ENCODE measurements at regions not wholly inside any gene's neighbourhood (a gene's known extent, or its start where the extent isn't known, plus 50 kb on each side); places are given as distances from the start of the nearest gene placed in this dataset.

- BruUV-seq (replicated peaks): no TSS peak
- ChIA-PET POLR2A (interaction anchor here (0.5 kb wide), 1 partner anchor 12 kb away, joined by 3 read pairs; no protein-coding TSS in a partner anchor), CTCF (no interaction called here)
- in situ Hi-C loops (cut with HindIII; ENCODE audit: low pct_unique_long_range_greater_than_20kb, low sequenced_read_pairs): no loop called here
- H3K4me1 ChIP-seq (ENCODE audit: control insufficient read depth, insufficient read depth, low read length): no peaks in the 10 kb centered on the region
- ATAC-seq: no peak
- no peak for TF ChIP-seq REST (IDR thresholded peaks at IDR 0.05; ENCODE audit: insufficient read depth in 1 of 2, low read depth in 2 of 2, low read length in 1 of 2)
- no peak for TF ChIP-seq SIN3A (IDR thresholded peaks at IDR 0.05; ENCODE audit: borderline replicate concordance, insufficient read depth, low read depth, low read length)
- TF ChIP-seq CTCF (IDR thresholded peaks at IDR 0.05): no peak
- TF ChIP-seq TCF7L2 (IDR thresholded peaks at IDR 0.05; ENCODE audit: low read depth, low read length): no peak
- TF ChIP-seq POLR2AphosphoS5 (IDR thresholded peaks at IDR 0.05; ENCODE audit: low read depth, low read length): no peak
- no peak overlapping the region for H3K4me3 ChIP-seq (ENCODE audit: low read depth in 2 of 2, low read length in 2 of 2)
- H3K9me3 ChIP-seq (ENCODE audit: control insufficient read depth, insufficient read depth, low read depth, low read length): no peaks in the 10 kb centered on the region
- no peak overlapping the region for H3K27ac ChIP-seq (ENCODE audit: low read length)
- H3K27me3 ChIP-seq (ENCODE audit: control insufficient read depth, insufficient read depth, low read length): peaks cover 2% of the 10 kb centered on the region; the same call in 1 of the 2 replicates
- intact Hi-C loops (cut with micrococcal nuclease; ENCODE audit: unreplicated experiment): no loop called here
- no peak for DNase-seq (ENCODE audit: low read depth, low spot score)
- no peaks in the 10 kb centered on the region for H3K36me3 ChIP-seq (ENCODE audit: control insufficient read depth, insufficient read depth, low read length)
These were observed 130.6 kb upstream of the VSTM2B start for GRCh38 chr19:29395111-29395733.

GRCh38 chr19:29395734-29396414 is 129.9 kb upstream of the VSTM2B start:
- intact Hi-C loops (cut with micrococcal nuclease; ENCODE audit: unreplicated experiment): no loop called here
- TF ChIP-seq CTCF (IDR thresholded peaks at IDR 0.05): no peak
- no peak for TF ChIP-seq REST (IDR thresholded peaks at IDR 0.05; ENCODE audit: insufficient read depth in 1 of 2, low read depth in 2 of 2, low read length in 1 of 2)
- TF ChIP-seq SIN3A (IDR thresholded peaks at IDR 0.05; ENCODE audit: borderline replicate concordance, insufficient read depth, low read depth, low read length): no peak
- no peak for TF ChIP-seq POLR2AphosphoS5 (IDR thresholded peaks at IDR 0.05; ENCODE audit: low read depth, low read length)
- TF ChIP-seq TCF7L2 (IDR thresholded peaks at IDR 0.05; ENCODE audit: low read depth, low read length): no peak
- BruUV-seq (replicated peaks): no TSS peak
- in situ Hi-C loops (cut with HindIII; ENCODE audit: low pct_unique_long_range_greater_than_20kb, low sequenced_read_pairs): no loop called here
- DNase-seq (ENCODE audit: low read depth, low spot score) (no peak), ATAC-seq (no peak)
- POLR2A ChIA-PET: interaction anchor here (0.5 kb wide), 1 partner anchor 11 kb away, joined by 3 read pairs; no protein-coding TSS in a partner anchor
- peaks cover 2% of the 10 kb centered on the region; the same call in 1 of the 2 replicates for H3K27me3 ChIP-seq (ENCODE audit: control insufficient read depth, insufficient read depth, low read length)
- CTCF ChIA-PET: no interaction called here
- no peaks in the 10 kb centered on the region for H3K4me1 ChIP-seq (ENCODE audit: control insufficient read depth, insufficient read depth, low read length)
- H3K36me3 ChIP-seq (ENCODE audit: control insufficient read depth, insufficient read depth, low read length): no peaks in the 10 kb centered on the region
- H3K4me3 ChIP-seq (ENCODE audit: low read depth in 2 of 2, low read length in 2 of 2): no peak overlapping the region
- H3K9me3 ChIP-seq (ENCODE audit: control insufficient read depth, insufficient read depth, low read depth, low read length): no peaks in the 10 kb centered on the region
- H3K27ac ChIP-seq (ENCODE audit: low read length): no peak overlapping the region
